SJSA1 (cell line): ENCODE measurements at regions not wholly inside any gene's neighbourhood (a gene's known extent, or its start where the extent isn't known, plus 50 kb on each side); places are given as distances from the start of the nearest gene placed in this dataset.

Experiments
- DNase-seq, 2 experiments: peaks; one replicate each; pipeline ENCODE4 v3.0.0-alpha.2; 2015 to 2020; ENCODE audit warnings: low spot score in 2 of 2, low read depth in 1 of 2
- H3K27ac ChIP-seq: fragments of 250-450 bp; sonication (Bioruptor Pico); 2 replicates; pipeline ENCODE4 v1.5.1; 2020; ENCODE audit warnings: mild to moderate bottlenecking, moderate library complexity
- H3K27me3 ChIP-seq: fragments of 250-450 bp; sonication (Bioruptor Pico); replicated peaks from 2 replicates; pipeline ENCODE4 v1.5.1; 2020; ENCODE audit warnings: mild to moderate bottlenecking, moderate library complexity
- H3K36me3 ChIP-seq: fragments of 250-450 bp; sonication (Bioruptor Pico); 2 replicates; pipeline ENCODE4 v1.5.1; 2020; ENCODE audit warnings: mild to moderate bottlenecking
- H3K4me1 ChIP-seq: fragments of 250-450 bp; sonication (Bioruptor Pico); replicated peaks from 2 replicates; pipeline ENCODE4 v1.6.1; 2021; ENCODE audit warnings: mild to moderate bottlenecking
- H3K4me3 ChIP-seq: fragments of 250-450 bp; sonication (Bioruptor Pico); 2 replicates; pipeline ENCODE4 v1.5.1; 2020; ENCODE audit warnings: mild to moderate bottlenecking
- H3K9me3 ChIP-seq: fragments of 250-450 bp; sonication (Bioruptor Pico); replicated peaks from 2 replicates; pipeline ENCODE4 v1.5.1; 2020; ENCODE audit warnings: mild to moderate bottlenecking

- no peaks in the 10 kb centered on the region for H3K36me3 ChIP-seq
- H3K4me3 ChIP-seq = no peak overlapping the region
- no peak overlapping the region for H3K27ac ChIP-seq
- H3K9me3 ChIP-seq = no peaks in the 10 kb centered on the region
- no peaks in the 10 kb centered on the region for H3K27me3 ChIP-seq
- no peak for DNase-seq
- peaks cover 9% of the 10 kb centered on the region for H3K4me1 ChIP-seq
Observed at GRCh38 chr4:112751447-112751846, 114.5 kb downstream of the LARP7 start.

- Histone ChIP-seq H3K9me3 (no peaks in the 10 kb centered on the region), H3K4me1 (peaks cover 7% of the 10 kb centered on the region), H3K4me3 (no peak overlapping the region), H3K36me3 (no peaks in the 10 kb centered on the region), H3K27me3 (no peaks in the 10 kb centered on the region), H3K27ac (no peak overlapping the region)
- DNase-seq = no peak
Observed at GRCh38 chr4:112752061-112752460, 115.1 kb downstream of the LARP7 start.

GRCh38 chr4:112752510-112752909, 115.6 kb downstream of the LARP7 start:
- Histone ChIP-seq H3K27ac (no peak overlapping the region), H3K9me3 (no peaks in the 10 kb centered on the region), H3K4me3 (no peak overlapping the region), H3K4me1 (peaks cover 2% of the 10 kb centered on the region), H3K27me3 (no peaks in the 10 kb centered on the region), H3K36me3 (no peaks in the 10 kb centered on the region)
- DNase-seq = no peak

GRCh38 chr4:112753333-112753732, 116.4 kb downstream of the LARP7 start:
- Histone ChIP-seq H3K4me3 (no peak overlapping the region), H3K9me3 (no peaks in the 10 kb centered on the region), H3K36me3 (no peaks in the 10 kb centered on the region), H3K27me3 (no peaks in the 10 kb centered on the region), H3K27ac (no peak overlapping the region), H3K4me1 (no peaks in the 10 kb centered on the region)
- no peak for DNase-seq

GRCh38 chr4:112759313-112759712, 122.4 kb downstream of the LARP7 start:
- no peak overlapping the region for H3K27ac ChIP-seq
- no peak for DNase-seq
- no peak overlapping the region for H3K4me3 ChIP-seq
- no peaks in the 10 kb centered on the region for H3K9me3 ChIP-seq
- no peaks in the 10 kb centered on the region for H3K36me3 ChIP-seq
- no peaks in the 10 kb centered on the region for H3K4me1 ChIP-seq
- no peaks in the 10 kb centered on the region for H3K27me3 ChIP-seq

GRCh38 chr4:112765317-112765974, 128.5 kb downstream of the LARP7 start:
- DNase-seq = peak in 1 of 2 experiments; percentile 27
- no peak overlapping the region for H3K27ac ChIP-seq
- H3K9me3 ChIP-seq = no peaks in the 10 kb centered on the region
- no peaks in the 10 kb centered on the region for H3K4me1 ChIP-seq
- no peaks in the 10 kb centered on the region for H3K36me3 ChIP-seq
- no peak overlapping the region for H3K4me3 ChIP-seq
- H3K27me3 ChIP-seq = no peaks in the 10 kb centered on the region

- Histone ChIP-seq H3K36me3 (no peaks in the 10 kb centered on the region), H3K4me1 (no peaks in the 10 kb centered on the region), H3K27me3 (no peaks in the 10 kb centered on the region), H3K4me3 (no peak overlapping the region), H3K27ac (no peak overlapping the region), H3K9me3 (no peaks in the 10 kb centered on the region)
- DNase-seq = no peak
Observed at GRCh38 chr4:112766422-112766821, 129.5 kb downstream of the LARP7 start.

GRCh38 chr4:112767386-112767785, 130.4 kb downstream of the LARP7 start:
- no peak for DNase-seq
- Histone ChIP-seq H3K4me3 (no peak overlapping the region), H3K9me3 (no peaks in the 10 kb centered on the region), H3K36me3 (no peaks in the 10 kb centered on the region), H3K27ac (no peak overlapping the region), H3K4me1 (no peaks in the 10 kb centered on the region), H3K27me3 (no peaks in the 10 kb centered on the region)

GRCh38 chr4:112770114-112770513, 133.2 kb downstream of the LARP7 start:
- no peaks in the 10 kb centered on the region for H3K27me3 ChIP-seq
- no peaks in the 10 kb centered on the region for H3K9me3 ChIP-seq
- no peak for DNase-seq
- H3K36me3 ChIP-seq = no peaks in the 10 kb centered on the region
- H3K4me1 ChIP-seq = no peaks in the 10 kb centered on the region
- H3K27ac ChIP-seq = no peak overlapping the region
- H3K4me3 ChIP-seq = no peak overlapping the region

- Histone ChIP-seq H3K4me1 (no peaks in the 10 kb centered on the region), H3K27ac (no peak overlapping the region), H3K27me3 (no peaks in the 10 kb centered on the region), H3K36me3 (no peaks in the 10 kb centered on the region), H3K4me3 (no peak overlapping the region), H3K9me3 (no peaks in the 10 kb centered on the region)
- no peak for DNase-seq
Observed at GRCh38 chr4:112775801-112776200, 138.9 kb downstream of the LARP7 start.

GRCh38 chr4:112776535-112776934, 139.6 kb downstream of the LARP7 start:
- H3K9me3 ChIP-seq = no peaks in the 10 kb centered on the region
- no peaks in the 10 kb centered on the region for H3K27me3 ChIP-seq
- H3K4me1 ChIP-seq = no peaks in the 10 kb centered on the region
- no peak overlapping the region for H3K27ac ChIP-seq
- no peak for DNase-seq
- no peaks in the 10 kb centered on the region for H3K36me3 ChIP-seq
- no peak overlapping the region for H3K4me3 ChIP-seq

- Histone ChIP-seq H3K27ac (no peak overlapping the region), H3K27me3 (no peaks in the 10 kb centered on the region), H3K36me3 (no peaks in the 10 kb centered on the region), H3K9me3 (no peaks in the 10 kb centered on the region), H3K4me3 (no peak overlapping the region), H3K4me1 (no peaks in the 10 kb centered on the region)
- no peak for DNase-seq
Observed at GRCh38 chr4:112778520-112778919, 141.6 kb downstream of the LARP7 start.

- Histone ChIP-seq H3K27me3 (no peaks in the 10 kb centered on the region), H3K4me1 (no peaks in the 10 kb centered on the region), H3K9me3 (no peaks in the 10 kb centered on the region), H3K27ac (no peak overlapping the region), H3K36me3 (no peaks in the 10 kb centered on the region), H3K4me3 (no peak overlapping the region)
- DNase-seq = no peak
Observed at GRCh38 chr4:112793033-112793432, 156.1 kb downstream of the LARP7 start.

GRCh38 chr4:112800001-112800400, 163.1 kb downstream of the LARP7 start:
- no peaks in the 10 kb centered on the region for H3K27me3 ChIP-seq
- no peaks in the 10 kb centered on the region for H3K4me1 ChIP-seq
- no peak overlapping the region for H3K4me3 ChIP-seq
- no peaks in the 10 kb centered on the region for H3K36me3 ChIP-seq
- no peak for DNase-seq
- no peak overlapping the region for H3K27ac ChIP-seq
- no peaks in the 10 kb centered on the region for H3K9me3 ChIP-seq

- Histone ChIP-seq H3K4me3 (no peak overlapping the region), H3K36me3 (no peaks in the 10 kb centered on the region), H3K27ac (no peak overlapping the region), H3K9me3 (no peaks in the 10 kb centered on the region), H3K4me1 (no peaks in the 10 kb centered on the region), H3K27me3 (no peaks in the 10 kb centered on the region)
- no peak for DNase-seq
Observed at GRCh38 chr4:112801341-112801740, 164.4 kb downstream of the LARP7 start.
